SU-DHL-6 (cell line): ENCODE measurements at regions not wholly inside any gene's neighbourhood (a gene's known extent, or its start where the extent isn't known, plus 50 kb on each side); places are given as distances from the start of the nearest gene placed in this dataset.

Source experiments
- EZH2phosphoT487 ChIP-seq: fragments of 200-600 bp; sonication (generic), shearing (Covaris generic); conservative IDR thresholded peaks from 2 replicates; pipeline ENCODE4 v1.6.1; 2018; ENCODE audit warnings: mild to moderate bottlenecking, antibody characterized with exemption, low read length, moderate library complexity, mixed read lengths
- TF ChIP-seq, protein P1 (sequence below): fragments of 200-600 bp; sonication (generic); IDR thresholded peaks from one replicate; pipeline ENCODE4 v1.5.1; 2017; ENCODE audit warnings: antibody characterized with exemption, mild to moderate bottlenecking, low read length, moderate library complexity; ENCODE audit not compliant: insufficient read depth, poor library complexity, severe bottlenecking

- TF ChIP-seq, protein P1, sequence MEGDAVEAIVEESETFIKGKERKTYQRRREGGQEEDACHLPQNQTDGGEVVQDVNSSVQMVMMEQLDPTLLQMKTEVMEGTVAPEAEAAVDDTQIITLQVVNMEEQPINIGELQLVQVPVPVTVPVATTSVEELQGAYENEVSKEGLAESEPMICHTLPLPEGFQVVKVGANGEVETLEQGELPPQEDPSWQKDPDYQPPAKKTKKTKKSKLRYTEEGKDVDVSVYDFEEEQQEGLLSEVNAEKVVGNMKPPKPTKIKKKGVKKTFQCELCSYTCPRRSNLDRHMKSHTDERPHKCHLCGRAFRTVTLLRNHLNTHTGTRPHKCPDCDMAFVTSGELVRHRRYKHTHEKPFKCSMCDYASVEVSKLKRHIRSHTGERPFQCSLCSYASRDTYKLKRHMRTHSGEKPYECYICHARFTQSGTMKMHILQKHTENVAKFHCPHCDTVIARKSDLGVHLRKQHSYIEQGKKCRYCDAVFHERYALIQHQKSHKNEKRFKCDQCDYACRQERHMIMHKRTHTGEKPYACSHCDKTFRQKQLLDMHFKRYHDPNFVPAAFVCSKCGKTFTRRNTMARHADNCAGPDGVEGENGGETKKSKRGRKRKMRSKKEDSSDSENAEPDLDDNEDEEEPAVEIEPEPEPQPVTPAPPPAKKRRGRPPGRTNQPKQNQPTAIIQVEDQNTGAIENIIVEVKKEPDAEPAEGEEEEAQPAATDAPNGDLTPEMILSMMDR: no peak
- no peak for TF ChIP-seq EZH2phosphoT487
Observed at GRCh38 chr21:20030390-20030789, 967.8 kb upstream of the NCAM2 start.
